Central memory CD4-positive, alpha-beta T cell (primary cell): ENCODE measurements at regions not wholly inside any gene's neighbourhood (a gene's known extent, or its start where the extent isn't known, plus 50 kb on each side); places are given as distances from the start of the nearest gene placed in this dataset.

Experiments used
- DNase-seq: peaks from one replicate; pipeline ENCODE4 v3.0.0; 2022

DNA sequence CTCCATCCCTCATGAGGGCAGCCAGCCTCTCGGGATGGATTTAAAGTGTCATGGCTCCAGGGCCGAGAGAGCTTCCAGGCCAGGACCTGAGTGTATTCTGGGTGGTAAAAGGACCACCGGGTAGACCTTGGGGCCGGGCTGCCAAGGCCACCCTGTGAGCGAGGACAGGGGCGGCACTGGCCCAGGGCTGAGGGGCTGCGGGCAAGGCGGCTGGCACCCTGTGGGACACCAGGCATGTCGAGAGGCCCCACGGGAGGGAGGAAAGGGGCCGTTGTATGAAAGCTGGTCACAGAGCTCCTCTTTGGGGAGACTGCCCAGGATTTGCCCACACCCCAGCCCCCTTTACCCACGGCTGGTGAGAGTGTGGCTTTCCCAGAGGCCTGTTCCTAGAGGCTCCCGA, 92.3 kb upstream of the RTL6 start:
- DNase-seq, result no peak

DNA sequence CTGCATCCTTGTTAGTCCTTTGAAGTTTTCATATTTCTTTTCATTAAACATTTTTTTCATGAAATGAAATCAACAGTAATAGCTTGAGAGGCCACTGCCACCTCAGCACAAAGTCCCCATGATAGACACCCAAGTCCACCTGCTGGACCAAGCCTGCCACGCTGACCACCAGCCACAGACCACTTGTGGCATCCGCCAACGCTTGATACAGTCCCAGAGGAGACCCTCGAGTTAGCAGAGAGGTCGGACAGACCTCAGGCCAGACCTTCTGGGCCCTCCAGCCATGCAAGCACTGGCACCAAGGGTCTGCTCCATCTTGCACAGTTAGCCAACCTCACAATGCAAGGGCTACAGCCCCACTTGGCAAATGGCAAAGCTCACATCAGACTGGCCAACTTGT, 91.8 kb upstream of the RTL6 start:
- DNase-seq, result no peak

DNA sequence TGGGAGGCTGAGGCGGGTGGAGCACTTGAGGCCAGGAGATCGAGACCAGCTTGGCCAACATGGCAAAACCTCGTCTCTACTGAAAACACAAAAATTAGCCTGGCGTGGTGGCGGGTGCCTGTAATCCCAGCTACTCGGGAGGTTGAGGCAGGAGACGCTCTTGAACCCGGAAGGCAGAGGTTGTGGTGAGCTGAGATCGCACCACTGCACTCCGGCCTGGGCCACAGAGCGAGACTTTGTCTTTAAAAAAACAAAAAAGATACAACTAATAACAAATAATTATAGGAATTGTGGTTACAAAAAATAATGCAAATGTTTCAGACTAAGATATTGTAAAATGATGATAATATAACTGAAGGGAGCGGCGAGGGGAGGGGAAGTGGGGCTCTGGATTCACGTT, 90.3 kb upstream of the RTL6 start:
- DNase-seq, result no peak

DNA sequence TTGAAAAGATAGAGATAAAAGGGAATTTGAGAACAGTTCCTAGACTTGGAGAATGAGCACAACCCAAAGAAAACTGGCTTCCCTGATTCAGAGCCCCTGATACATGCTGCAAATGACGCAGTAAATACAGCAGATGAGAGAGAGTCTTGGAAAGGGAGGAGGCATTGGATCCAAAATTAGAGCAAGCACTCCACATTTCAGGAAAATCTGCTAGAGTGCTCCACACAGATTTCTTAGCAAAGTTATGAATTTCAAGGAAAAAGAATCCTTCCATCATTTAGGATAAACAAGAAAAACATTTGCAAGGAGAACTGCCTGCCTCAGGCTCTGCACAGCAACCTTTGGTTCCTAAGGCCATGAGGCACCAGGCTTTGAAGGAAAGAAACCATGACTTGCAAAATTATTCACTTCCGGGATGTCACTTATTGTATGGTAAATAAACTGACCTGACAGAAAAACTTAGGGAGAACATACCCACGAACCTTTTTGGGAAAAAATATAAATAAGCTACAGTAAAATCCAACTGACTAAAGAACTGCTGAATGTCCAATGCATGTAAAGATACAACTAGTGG, 89.8 kb upstream of the RTL6 start:
- no peak for DNase-seq

DNA sequence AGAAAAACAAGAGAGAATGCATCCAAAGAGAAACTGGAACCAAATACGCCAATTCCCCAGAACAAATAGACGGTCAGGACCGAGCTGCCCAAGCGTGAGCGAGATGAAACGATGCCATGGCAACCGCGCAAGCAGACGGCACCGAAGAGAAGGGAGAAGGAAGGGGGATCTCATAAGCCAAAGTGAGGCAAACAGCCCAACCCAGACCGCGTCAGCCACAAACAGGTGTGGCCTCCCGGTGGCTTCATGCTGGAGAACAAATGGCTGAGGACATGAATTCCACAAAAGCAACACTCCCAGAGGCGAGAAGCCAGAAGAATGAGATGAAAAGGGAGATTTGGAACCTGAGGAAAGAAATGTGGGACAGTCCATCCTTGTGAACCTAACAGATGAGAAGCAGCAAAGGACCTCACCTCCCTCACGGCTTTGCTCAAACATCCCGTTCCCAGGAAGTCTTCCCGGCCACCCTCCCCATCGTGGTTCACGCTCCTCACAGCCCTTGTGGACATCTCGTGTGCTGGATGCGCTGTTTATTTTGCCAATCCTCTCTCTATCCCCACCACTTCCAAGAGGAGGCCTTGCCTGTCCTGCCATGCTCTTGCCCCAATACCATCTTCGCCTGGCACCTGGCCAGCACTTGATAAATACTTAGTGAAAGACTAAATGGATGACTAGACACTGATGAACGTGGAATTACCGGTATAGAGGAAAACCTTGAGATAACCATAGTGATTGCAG, 89.1 kb upstream of the RTL6 start:
- DNase-seq, result no peak

DNA sequence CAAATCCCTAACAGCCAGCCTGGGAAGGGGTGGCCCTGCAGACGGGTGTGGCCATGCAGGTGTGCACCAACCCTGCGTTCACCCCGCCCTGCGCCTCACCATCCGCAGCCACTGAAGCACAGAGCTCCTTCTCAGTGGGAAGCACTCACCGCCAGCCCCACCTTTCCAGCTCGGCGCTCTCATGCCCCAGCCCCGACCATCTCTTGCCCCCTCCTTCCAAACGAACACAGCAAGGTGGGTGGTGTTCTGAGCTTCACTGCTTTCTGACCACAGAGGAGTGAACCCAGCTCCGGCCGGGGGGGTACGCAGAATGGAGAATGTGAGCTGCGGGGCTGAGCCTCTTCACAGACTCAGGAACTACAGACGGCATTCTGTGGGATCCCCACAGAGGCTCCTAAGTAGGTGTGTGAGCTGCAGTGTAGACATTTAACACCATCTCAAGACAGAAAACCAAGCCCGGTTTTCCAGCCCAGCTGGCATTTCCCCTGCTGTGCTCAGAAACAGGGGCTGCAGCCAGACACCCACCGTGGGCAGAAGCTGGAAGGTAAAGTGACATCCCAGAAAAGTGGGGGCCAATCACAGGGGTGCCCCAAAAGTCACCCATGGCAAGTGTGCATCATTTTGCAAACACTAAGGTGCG, 88.4 kb upstream of the RTL6 start:
- no peak for DNase-seq

DNA sequence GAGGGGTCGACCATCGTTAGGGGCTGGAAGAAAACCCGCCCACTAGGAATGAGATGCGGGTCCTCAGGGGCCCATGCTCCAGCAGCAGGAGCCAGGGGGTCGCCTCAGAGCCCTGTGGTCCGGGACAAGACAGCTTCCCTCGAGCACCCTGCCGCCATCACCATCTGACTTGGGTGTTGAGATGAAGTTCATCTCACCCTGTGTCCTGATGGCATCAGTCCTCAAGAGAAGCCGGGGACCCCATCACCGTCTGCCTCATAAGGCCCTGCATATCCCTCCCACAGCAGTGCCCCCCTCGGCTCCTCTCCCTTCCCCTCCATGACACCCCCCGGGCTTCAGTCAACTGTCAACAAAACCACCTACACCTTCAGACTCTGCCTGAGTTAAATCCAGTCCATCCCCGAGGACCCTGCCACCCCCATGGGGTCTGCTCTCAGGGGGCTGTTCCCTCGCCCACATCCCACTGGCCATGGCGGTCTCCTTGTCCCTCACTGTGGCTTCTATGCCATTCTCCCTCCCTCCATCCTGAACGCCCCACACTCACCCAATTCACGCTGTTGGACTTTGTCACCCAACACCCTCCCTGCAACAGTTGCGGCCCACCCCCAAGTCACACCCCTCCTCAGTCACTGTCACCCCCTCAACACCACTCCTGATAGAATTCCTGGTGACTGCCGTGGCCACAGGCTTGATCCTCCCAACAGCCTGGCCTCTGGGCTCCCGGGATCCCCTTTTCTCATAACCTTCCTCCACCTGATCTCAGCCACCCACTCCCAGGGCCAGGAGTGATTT, 87.7 kb upstream of the RTL6 start:
- DNase-seq, result no peak

DNA sequence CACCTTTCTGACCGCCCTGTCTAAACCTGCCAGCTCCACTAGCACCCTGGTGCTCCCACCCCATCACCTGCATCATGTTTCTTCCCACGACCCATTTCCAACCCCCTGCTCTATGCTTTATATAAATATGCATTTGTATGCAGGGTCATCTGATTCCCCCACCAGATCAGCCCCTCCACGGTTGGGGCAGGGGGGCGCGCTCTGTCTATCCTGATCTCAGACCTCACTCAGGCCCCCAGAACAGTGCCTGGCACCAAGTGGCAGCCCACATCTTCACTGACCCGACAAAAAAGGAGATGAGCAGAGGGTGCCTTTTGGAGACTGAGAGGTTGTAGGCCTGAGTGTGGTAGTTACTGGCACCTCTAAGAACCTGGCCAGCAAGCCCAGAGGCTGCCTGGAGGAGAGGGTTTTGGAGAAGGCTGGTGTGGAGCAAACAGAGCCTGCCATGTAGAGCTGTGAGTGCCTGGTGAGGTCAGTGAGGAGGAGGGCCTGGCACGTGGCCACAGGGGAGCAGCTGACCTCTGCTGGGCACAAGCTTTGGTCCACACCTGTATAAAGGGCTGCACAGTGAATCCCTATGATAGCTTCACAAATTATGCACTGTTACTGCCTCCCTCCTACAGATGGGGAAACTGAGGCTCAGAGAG, 86.3 kb upstream of the RTL6 start:
- DNase-seq, result no peak

DNA sequence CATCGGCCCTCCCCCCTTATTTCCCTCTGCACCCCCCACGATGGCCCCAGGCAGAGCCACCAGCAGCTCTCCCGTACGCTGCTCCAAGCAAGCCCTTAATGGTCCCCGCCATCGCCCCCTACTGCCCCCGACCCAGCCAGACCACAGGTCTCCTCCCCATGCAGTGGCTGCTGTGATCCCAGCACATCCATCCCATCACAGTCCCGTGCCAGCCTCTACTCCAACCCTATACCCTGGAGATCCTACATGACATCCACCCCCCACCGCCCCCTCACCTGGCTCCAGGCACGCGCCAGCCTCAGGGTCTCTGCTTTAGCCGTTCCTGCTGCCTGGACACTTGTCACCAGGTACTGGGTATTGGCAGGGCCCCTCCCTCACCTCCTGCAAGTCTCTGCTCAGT, 85.8 kb upstream of the RTL6 start:
- no peak for DNase-seq

DNA sequence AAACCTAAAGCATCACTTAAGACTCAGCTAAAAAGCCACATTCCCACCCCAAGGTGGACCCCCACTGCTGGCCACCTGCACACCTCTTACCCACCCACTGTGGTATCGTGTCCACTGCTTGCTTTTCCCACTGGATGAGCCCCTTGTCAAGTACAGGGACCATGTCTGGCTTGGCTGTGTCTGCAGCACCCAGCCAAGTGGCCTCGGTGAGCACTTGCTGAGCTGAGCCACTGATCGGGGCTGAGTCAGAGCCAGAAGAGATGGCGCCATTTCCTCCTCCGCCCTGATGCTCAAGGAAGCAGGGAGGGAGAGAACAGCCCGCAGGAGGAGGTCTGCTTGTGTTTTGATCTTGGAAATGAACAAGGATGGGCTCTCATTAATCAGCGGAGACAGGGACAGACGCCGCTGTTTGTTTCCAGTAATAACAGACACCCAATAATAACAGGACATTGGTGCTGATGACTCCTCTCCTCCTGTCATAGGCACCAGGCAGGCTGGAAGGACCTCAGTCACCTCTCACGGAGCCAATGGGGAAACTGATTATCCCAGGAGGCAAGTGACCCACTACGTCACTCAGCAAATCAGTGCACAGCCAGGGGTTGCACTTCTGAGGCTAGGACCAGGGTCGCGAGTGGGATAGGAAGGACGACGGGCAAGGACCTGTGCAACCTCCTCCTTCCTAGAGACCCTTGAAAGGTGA, 85.2 kb upstream of the RTL6 start:
- DNase-seq, result no peak

DNA sequence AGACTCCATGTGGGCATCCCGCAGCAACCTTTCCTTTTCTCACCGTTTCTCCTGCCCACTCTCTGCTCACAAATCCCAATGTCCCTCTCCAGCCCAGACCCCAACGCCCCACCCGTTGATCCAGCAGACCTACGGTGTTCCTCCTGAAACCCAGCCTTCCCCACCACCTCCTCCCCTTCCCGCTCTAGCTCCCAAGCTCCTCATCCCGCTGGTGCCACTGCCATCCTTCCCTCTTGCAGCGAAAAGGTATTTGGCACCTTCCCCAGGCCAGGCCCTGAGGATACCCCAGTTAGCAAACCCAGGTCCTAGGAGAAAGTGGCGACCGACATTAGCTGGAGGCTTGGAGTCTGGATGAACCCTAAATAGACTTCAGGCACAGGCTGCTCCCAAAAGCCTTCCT, 84.0 kb upstream of the RTL6 start:
- no peak for DNase-seq

DNA sequence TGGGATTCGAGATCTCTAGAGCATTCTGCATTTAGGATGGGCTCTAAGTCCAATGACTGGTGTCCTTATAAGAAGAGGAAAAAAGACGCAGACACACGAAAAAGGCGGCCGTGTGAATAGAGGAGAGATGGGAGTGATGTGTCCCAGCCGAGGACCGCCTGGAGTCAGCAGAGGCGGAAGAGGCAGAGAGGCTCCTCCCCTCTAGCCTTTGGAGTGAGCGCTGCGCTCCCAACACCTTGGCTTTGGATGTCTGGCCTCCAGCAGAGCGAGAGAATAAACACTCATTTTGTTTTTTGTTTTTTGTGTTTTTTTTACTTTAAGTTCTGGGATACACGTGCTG, 83.0 kb upstream of the RTL6 start:
- DNase-seq, result no peak

DNA sequence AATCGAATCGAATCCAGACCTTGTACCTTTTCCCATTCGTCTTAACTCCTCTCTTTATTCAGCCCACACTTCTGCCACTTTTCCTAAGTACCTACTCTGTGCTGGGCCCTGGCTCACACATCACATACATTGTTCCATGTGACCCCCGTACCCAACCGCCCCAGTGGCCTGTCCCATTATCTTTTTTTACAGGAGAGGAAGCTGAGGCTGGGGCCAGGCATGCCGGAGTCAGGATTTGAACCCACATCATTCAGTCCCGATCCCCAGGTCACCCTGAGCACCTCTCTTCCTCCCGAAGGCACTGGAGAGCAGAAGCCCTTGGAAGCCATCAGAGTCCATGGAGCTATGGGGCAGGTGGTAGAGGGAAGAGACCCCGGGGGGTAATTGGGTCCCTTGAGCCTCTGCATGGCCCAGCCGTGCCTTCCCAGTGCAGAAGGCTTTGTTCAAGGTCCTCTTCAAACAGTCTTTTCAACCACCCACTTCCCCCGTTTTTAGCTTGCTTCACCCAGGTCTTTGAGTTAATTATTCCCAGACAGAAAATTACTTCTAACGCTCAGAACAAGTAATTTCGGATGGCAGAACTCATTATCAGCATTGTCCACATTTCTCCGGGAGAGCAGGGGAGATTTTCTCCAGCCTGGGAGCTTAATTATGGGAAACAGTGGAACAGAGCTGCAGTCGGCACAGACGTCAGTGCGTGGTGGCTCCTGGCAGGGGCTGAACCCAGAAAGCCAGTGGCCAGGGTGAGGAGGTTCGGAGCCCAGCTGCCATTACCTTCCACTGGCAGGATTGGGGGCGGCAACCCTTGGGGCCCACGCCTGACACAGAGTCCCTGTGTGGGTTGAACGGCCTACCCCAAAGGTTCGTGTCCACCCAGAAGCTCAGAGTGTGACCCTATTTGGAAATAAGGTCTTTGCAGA, 82.4 kb upstream of the RTL6 start:
- no peak for DNase-seq

DNA sequence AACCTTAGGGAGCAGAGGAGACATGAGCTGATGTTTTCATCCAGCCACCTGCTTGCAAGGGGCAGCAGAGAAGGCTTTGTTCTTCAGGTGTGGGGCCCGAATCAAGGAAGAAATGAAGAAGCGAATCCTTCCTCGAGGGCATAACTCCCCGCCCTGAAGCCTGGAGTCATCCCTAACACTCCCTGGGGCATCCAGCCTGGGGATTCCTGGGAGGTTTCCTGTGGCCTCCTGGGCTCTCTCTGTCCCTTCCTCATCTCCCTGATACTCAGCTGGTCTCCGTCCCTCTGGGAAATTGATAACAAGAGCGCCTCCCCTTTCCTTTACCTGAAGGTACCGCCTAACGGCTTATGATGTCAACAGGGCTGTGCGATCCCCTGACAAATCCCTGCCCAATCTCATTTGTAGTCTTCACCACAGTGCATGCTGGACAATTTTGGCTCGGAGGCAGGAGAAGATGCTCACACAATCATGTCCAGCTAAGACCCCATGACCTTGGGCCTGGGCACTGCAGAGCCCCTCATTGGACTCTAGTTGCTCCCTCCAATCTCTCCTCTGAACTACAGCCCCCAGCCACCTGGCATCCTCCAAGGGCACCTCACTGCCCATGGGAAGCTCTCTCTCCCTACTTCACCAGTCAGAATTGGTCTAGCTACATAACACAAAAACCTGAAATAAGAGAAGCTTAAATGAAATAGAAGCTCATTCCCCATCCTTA, 80.6 kb upstream of the RTL6 start:
- no peak for DNase-seq

DNA sequence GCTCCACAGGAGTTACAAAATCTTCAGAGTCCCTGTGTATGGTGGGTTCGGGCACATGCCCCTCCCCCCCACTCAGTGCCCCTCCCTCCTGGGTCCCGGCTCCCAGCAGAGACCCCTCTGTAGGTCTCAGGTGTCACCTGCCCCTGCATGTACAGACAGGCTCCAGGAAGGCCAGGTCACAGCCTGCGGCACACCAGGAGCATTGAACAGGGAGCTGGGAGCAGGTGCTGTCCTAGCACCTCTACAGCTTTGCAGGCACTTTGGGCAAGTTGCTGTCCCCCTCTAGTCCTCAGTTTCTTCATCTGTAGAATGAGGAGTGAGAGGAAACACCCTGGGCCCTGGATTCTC, 80.1 kb upstream of the RTL6 start:
- no peak for DNase-seq

DNA sequence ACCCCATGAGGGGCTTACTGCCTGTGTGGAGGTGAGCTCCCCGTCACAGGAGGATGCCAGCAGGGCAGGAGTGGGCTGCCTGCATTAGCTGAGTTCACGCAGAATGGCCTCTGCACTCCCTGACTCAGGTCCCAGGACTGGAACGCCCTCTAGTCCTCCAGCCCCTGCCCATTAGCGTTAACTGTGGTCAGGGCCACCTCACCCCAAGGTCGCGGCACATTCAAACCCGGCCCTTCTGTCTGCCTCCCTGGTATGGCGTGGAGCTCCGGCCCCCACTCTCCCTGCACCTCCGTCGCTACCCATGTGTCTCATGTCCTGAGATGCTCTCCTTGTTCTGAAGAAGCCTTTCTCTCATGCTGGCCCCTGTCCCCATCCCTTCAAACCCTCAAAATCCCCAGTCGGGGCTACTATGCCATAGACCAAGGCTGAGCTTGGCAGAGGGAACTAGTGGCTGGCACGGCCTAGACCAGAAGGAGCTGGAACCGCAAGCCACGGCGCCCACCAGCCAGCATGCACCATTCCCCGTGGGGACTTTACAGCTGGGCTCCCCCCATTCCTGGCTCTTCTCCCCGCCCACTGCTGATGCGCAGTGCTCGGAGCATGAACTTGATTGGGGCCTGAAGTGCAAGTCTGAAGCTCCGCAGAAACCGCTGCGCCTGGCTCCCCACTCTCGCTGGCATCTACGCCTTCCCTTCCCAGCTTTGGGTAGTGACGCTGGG, 79.5 kb upstream of the RTL6 start:
- DNase-seq, result no peak

DNA sequence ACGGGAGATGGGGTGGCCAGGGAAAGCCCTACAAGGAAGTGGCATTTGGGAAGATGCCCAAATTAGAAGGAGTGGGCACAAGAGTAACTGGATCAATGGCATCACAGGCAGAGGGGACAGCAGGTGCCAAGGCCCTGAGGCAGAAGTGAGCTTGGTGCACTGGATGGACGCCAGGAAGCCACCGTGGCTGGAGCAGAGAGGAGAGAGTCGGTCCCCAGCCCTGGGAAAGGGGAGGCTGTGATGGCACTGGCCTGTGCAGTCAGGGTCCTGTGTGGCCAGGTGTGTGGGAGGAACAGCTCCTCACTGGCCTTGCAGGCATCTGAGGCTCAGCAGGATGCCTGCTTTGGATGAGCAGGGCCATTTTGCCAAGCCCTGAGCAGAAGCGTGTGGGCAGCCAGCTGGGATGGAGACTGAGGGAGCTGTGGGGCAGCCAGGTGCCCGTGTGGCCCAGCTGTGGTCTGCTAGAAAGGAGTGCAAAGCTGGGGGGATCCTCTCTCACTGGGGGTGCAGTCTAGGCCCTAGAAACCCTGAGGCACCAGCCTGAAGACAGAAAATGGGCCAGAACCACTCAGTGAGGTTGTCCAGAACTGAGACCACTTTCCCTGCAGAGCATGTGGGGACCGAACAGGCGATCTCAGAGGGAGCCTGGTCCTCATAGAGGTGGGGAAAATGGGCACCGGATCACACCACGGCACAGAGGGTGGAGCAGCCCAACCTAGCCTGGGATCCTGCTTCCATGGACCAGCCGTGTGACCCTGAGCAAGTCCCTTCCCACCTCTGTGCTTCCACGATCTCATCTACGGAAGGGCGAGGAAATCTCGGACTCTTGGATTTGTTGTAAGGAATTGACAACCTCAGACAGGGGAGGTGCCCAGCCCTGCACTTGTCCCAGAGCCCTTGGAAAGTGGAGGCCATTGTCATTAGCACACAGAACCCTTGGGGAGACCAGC, 78.6 kb upstream of the RTL6 start:
- DNase-seq, result no peak

DNA sequence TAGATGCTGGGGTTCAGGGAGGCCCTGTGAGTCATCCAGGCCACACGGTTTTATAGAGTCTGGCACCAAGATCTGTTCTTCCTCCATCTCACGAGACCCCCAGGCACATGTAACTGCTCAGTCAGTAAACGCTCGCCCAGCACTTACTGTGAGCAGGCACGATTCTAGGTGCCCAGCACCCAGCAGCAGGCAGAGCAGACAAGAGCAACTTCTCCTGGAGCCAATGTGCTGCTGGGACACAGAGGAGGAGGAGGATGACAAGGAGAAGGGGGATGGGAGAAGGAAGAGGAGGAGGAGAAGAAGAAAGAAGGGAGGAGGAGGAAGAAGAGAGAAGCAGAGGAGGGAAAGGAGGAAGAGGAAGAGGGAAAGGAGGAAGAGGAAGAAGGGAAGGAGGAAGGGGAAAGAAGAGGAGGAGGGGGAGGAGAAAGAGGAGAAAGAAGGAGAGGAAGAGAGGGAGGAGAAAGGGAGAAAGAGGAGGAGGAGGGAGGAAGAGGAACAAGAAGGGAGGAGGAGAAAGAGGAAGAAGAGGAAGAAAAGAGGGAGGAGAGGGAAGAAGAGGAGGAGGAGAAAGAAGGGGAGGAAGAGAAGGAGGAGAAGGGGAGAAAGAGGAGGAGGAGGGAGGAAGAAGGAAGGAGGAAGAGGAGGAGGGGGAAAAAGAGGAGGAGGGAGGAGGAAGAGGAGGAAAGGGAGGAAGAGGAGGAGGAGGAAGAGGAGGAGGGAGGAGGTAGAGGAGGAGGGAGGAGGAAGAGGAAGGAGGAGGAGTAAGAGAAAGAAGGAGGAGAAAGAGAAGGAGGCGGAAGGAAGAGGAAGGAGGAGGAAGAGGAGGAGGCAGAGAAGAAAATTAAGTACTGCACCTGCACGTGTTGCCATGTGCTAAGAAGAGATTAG, 77.6 kb upstream of the RTL6 start:
- no peak for DNase-seq
